SK-N-SH (cell line): ENCODE measurements at regions not wholly inside any gene's neighbourhood (a gene's known extent, or its start where the extent isn't known, plus 50 kb on each side); places are given as distances from the start of the nearest gene placed in this dataset.

Experiments
- CTCF ChIA-PET: fragments of 300-600, 350-600 bp; formaldehyde crosslinking; extraction: SDS; loops from one replicate; lab custom pipeline; 2021; lab: Yijun Ruan, JAX
- POLR2A ChIA-PET: fragments of 350-600 bp; sonication (Branson Sonifier 250); formaldehyde crosslinking; extraction: SDS; loops from one replicate; lab custom pipeline; 2020; ENCODE audit warnings: antibody characterized with exemption, inconsistent platforms; lab: Yijun Ruan, JAX
- DNase-seq: peaks from one replicate; pipeline ENCODE4 v3.0.0; 2012
- H2AFZ ChIP-seq: fragments of 200-600 bp; sonication (generic); 2 replicates; pipeline ENCODE4 v1.8.1; 2016; ENCODE audit warnings: antibody characterized with exemption, mild to moderate bottlenecking, low read depth
- H3F3A ChIP-seq: fragments of 200-600 bp; sonication (generic); replicated peaks from 2 replicates; pipeline ENCODE3; 2016; ENCODE audit warnings: antibody characterized with exemption, mild to moderate bottlenecking; ENCODE audit not compliant: insufficient read depth
- H3K27ac ChIP-seq, 2 experiments: fragments of 200-500 bp in 1 of 2; fragments of 200-600 bp in 1 of 2; sonication (Bioruptor generic) in 1 of 2; sonication (generic), shearing (Covaris generic) in 1 of 2; 2 replicates each; pipeline versions ENCODE4 v1.5.1 to v1.6.1; 2014 to 2016; ENCODE audit warnings: low read depth in 2 of 2, inconsistent platforms in 1 of 2, low read length in 1 of 2, mild to moderate bottlenecking in 1 of 2, mixed read lengths in 1 of 2
- H3K27me3 ChIP-seq: fragments of 200-600 bp; sonication (generic), shearing (Covaris generic); 2 replicates; pipeline ENCODE4 v1.6.1; 2016; ENCODE audit warnings: mixed run types; ENCODE audit not compliant: insufficient read depth
- H3K36me3 ChIP-seq, 2 experiments: fragments of 200-500 bp in 1 of 2; fragments of 200-600 bp in 1 of 2; sonication (Bioruptor generic) in 1 of 2; sonication (generic) in 1 of 2; replicated peaks in 1 of 2; 2 replicates each; pipeline versions ENCODE3 to v1.5.1; 2014 to 2016; ENCODE audit warnings: low read length in 1 of 2, mild to moderate bottlenecking in 1 of 2; ENCODE audit not compliant: insufficient read depth in 2 of 2, control insufficient read depth in 1 of 2
- H3K4me1 ChIP-seq, 2 experiments: fragments of 200-500 bp in 1 of 2; fragments of 200-600 bp in 1 of 2; sonication (Bioruptor generic) in 1 of 2; sonication (generic), shearing (Covaris generic) in 1 of 2; 2 replicates each; pipeline versions ENCODE4 v1.5.1 to v1.6.1; 2014 to 2016; ENCODE audit warnings: low read depth in 1 of 2, low read length in 1 of 2, mixed run types in 1 of 2; ENCODE audit not compliant: insufficient read depth in 2 of 2, control insufficient read depth in 1 of 2
- H3K4me2 ChIP-seq: fragments of 200-600 bp; sonication (generic), shearing (Covaris generic); 2 replicates; pipeline ENCODE4 v1.6.1; 2017; ENCODE audit warnings: mixed run types
- H3K4me3 ChIP-seq, 2 experiments: fragments of 200-500 bp in 1 of 2; fragments of 200-600 bp in 1 of 2; sonication (Bioruptor generic) in 1 of 2; sonication (generic), shearing (Covaris generic) in 1 of 2; 2 replicates each; pipeline versions ENCODE4 v1.5.1 to v1.8.1; 2014 to 2016; ENCODE audit warnings: low read depth in 2 of 2, inconsistent platforms in 1 of 2, low read length in 1 of 2, mild to moderate bottlenecking in 1 of 2, mixed read lengths in 1 of 2, moderate library complexity in 1 of 2
- H3K79me2 ChIP-seq: fragments of 200-600 bp; sonication (generic); 2 replicates; pipeline ENCODE4 v1.8.1; 2017; ENCODE audit warnings: mild to moderate bottlenecking; ENCODE audit not compliant: insufficient read depth
- H3K9ac ChIP-seq: fragments of 200-600 bp; sonication (generic); 2 replicates; pipeline ENCODE4 v1.6.1; 2017; ENCODE audit warnings: mixed run types
- H3K9me2 ChIP-seq: fragments of 200-600 bp; sonication (generic); 2 replicates; pipeline ENCODE4 v1.6.1; 2017; ENCODE audit warnings: mixed run types
- H3K9me3 ChIP-seq: fragments of 200-600 bp; sonication (generic); 2 replicates; pipeline ENCODE4 v1.6.1; 2017; ENCODE audit warnings: mixed run types, mild to moderate bottlenecking, moderate library complexity
- H4K20me1 ChIP-seq: fragments of 200-600 bp; sonication (generic); 2 replicates; pipeline ENCODE4 v1.6.1; 2017; ENCODE audit warnings: mild to moderate bottlenecking, mixed run types; ENCODE audit not compliant: insufficient read depth
- CHD2 ChIP-seq: fragments of 150-350 bp; IDR thresholded peaks from 2 replicates; pipeline ENCODE4 v1.6.1; 2018; ENCODE audit warnings: low read length; ENCODE audit not compliant: partially characterized antibody
- ELF1 ChIP-seq: IDR thresholded peaks from 2 replicates; pipeline ENCODE4 v1.4.0; 2012
- EP300 ChIP-seq, 2 experiments: IDR thresholded peaks; 2 replicates each; pipeline versions ENCODE4 v1.4.0 to v1.6.1; 2012; ENCODE audit warnings: borderline replicate concordance in 1 of 2, low read depth in 1 of 2, low read length in 1 of 2
- EZH2phosphoT487 ChIP-seq: fragments of 200-600 bp; sonication (generic); IDR thresholded peaks from 2 replicates; pipeline ENCODE4 v1.6.1; 2017; ENCODE audit warnings: low read depth, mixed run types, mild to moderate bottlenecking, antibody characterized with exemption, moderate library complexity, borderline replicate concordance
- FOSL2 ChIP-seq: IDR thresholded peaks from 2 replicates; pipeline ENCODE4 v1.4.0; 2012; ENCODE audit warnings: low read depth, mild to moderate bottlenecking, moderate library complexity, borderline replicate concordance
- FOXM1 ChIP-seq: IDR thresholded peaks from 2 replicates; pipeline ENCODE4 v1.4.0; 2012; ENCODE audit warnings: low read depth, mild to moderate bottlenecking
- GABPA ChIP-seq: IDR thresholded peaks from 2 replicates; pipeline ENCODE4 v1.4.0; 2012; ENCODE audit warnings: low read depth, mild to moderate bottlenecking
- GATA2 ChIP-seq: sonication (generic); formaldehyde crosslinking; IDR thresholded peaks from 2 replicates; pipeline ENCODE4 v1.5.0; 2020; ENCODE audit warnings: mild to moderate bottlenecking, missing genetic modification reagents
- JUND ChIP-seq: IDR thresholded peaks from 2 replicates; pipeline ENCODE4 v1.4.0; 2012
- MXI1 ChIP-seq: IDR thresholded peaks from 2 replicates; pipeline ENCODE4 v1.6.1; 2012; ENCODE audit warnings: mild to moderate bottlenecking, low read depth, low read length, improper control_type of control experiment
- RXRA ChIP-seq: IDR thresholded peaks from 2 replicates; pipeline ENCODE4 v1.4.0; 2012; ENCODE audit warnings: low read depth, mild to moderate bottlenecking, borderline replicate concordance
- SMC3 ChIP-seq: IDR thresholded peaks from 2 replicates; pipeline ENCODE4 v1.6.1; 2012; ENCODE audit warnings: low read depth, low read length, improper control_type of control experiment
- TAF1 ChIP-seq: IDR thresholded peaks from 2 replicates; pipeline ENCODE4 v1.6.1; 2012; ENCODE audit warnings: low read depth, mild to moderate bottlenecking, low read length, moderate library complexity, borderline replicate concordance
- WGBS: methylation state at CpG from one replicate; pipeline ENCODE4 v1.1.6; 2017; ENCODE audit warnings: low lambda C conversion rate; 5-methylcytosine and 5-hydroxymethylcytosine counted together
- TF ChIP-seq, protein P1 (sequence below): fragments of 200-600 bp; sonication (generic); IDR thresholded peaks from 2 replicates; pipeline ENCODE4 v1.6.1; 2017; ENCODE audit warnings: antibody characterized with exemption, mild to moderate bottlenecking, moderate library complexity
- TF ChIP-seq, protein P2 (sequence below): fragments of 150-350 bp; IDR thresholded peaks from 2 replicates; pipeline ENCODE4 v1.6.1; 2017; ENCODE audit warnings: antibody characterized with exemption, low read length, low read depth, borderline replicate concordance
- TF ChIP-seq, protein P3 (sequence below): fragments of 150-350 bp; IDR thresholded peaks from 2 replicates; pipeline ENCODE4 v1.6.1; 2016; ENCODE audit warnings: mild to moderate bottlenecking, low read depth, low read length
- TF ChIP-seq, protein P4 (sequence below): IDR thresholded peaks from 2 replicates; pipeline ENCODE4 v1.6.1; 2012; ENCODE audit warnings: mild to moderate bottlenecking, low read depth, low read length, moderate library complexity

DNA sequence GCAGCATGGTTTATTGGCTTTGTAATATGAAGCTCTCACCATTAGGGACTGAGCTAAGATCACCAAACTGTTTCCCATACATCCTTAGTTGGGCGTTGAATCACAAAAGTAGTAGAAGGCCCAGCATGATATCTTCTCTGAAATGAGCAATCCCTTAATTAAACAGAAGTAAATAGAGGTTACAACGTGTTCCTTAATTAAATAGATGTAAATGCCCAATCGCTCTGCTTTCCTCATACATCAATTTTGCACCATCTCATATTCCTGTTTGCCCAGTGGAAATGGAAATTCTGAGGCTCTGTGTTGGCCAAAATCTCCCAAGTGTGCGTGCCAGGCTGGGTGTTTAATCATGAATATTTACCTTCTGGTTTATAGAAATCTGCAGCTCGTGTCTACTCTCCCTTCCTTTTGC lies 107.4 kb upstream of the FOXB1 start:
- WGBS: 3% methylated on average over 5 of the region's 5 CpGs
- no peak for DNase-seq
- H3K27ac ChIP-seq: no peak overlapping the region
- no peak overlapping the region for H3K4me3 ChIP-seq
- H3F3A ChIP-seq: no peaks in the 10 kb centered on the region
- no peak for TF ChIP-seq RXRA
- no peak for TF ChIP-seq GABPA
- TF ChIP-seq, protein P1, sequence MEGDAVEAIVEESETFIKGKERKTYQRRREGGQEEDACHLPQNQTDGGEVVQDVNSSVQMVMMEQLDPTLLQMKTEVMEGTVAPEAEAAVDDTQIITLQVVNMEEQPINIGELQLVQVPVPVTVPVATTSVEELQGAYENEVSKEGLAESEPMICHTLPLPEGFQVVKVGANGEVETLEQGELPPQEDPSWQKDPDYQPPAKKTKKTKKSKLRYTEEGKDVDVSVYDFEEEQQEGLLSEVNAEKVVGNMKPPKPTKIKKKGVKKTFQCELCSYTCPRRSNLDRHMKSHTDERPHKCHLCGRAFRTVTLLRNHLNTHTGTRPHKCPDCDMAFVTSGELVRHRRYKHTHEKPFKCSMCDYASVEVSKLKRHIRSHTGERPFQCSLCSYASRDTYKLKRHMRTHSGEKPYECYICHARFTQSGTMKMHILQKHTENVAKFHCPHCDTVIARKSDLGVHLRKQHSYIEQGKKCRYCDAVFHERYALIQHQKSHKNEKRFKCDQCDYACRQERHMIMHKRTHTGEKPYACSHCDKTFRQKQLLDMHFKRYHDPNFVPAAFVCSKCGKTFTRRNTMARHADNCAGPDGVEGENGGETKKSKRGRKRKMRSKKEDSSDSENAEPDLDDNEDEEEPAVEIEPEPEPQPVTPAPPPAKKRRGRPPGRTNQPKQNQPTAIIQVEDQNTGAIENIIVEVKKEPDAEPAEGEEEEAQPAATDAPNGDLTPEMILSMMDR: no peak
- TF ChIP-seq ELF1: no peak
- no peak for TF ChIP-seq GATA2 (CRISPR knock-in tag)
- TF ChIP-seq FOXM1: no peak
- no peak for TF ChIP-seq SMC3
- no peaks in the 10 kb centered on the region for H3K4me1 ChIP-seq
- no peaks in the 10 kb centered on the region for H3K9me2 ChIP-seq
- H3K36me3 ChIP-seq: no peaks in the 10 kb centered on the region
- no peak overlapping the region for H3K4me2 ChIP-seq
- no peaks in the 10 kb centered on the region for H3K79me2 ChIP-seq
- H4K20me1 ChIP-seq: no peaks in the 10 kb centered on the region
- H3K9me3 ChIP-seq: no peaks in the 10 kb centered on the region
- ChIA-PET POLR2A (no interaction called here), CTCF (interaction anchor here (1.9 kb wide), 1 partner anchor 21 kb away, joined by 5 read pairs; no protein-coding TSS in a partner anchor)
- H3K27me3 ChIP-seq: no peaks in the 10 kb centered on the region
- no peak overlapping the region for H2AFZ ChIP-seq
- H3K9ac ChIP-seq: no peak overlapping the region

DNA sequence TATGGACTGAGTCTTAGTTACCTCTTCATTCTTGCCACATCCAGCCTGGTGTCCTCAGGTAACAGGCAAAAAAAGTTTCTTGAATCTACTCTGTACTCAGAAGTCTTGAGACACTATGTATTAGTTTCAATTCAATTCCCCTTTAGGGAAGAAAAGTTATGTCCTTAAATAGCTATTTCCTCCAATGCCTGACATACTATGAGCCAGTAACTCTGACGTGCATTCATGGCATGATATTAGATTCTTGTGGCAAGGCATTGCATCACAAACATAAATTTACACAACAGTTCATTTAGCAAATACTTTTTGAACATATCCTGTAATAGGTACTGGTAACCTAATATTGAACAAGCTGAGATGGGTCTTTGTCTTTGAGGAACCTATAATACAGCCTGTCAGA lies 109.3 kb upstream of the FOXB1 start:
- Histone ChIP-seq H3K9ac (no peak overlapping the region), H3K79me2 (no peaks in the 10 kb centered on the region), H4K20me1 (no peaks in the 10 kb centered on the region), H3K36me3 (no peaks in the 10 kb centered on the region), H3K9me2 (no peaks in the 10 kb centered on the region), H3F3A (no peaks in the 10 kb centered on the region), H3K4me1 (no peaks in the 10 kb centered on the region), H3K4me2 (no peak overlapping the region), H3K4me3 (no peak overlapping the region), H3K27ac (no peak overlapping the region), H3K27me3 (no peaks in the 10 kb centered on the region), H2AFZ (no peak overlapping the region), H3K9me3 (no peaks in the 10 kb centered on the region)
- no peak for DNase-seq
- CTCF ChIA-PET: no interaction called here
- 5% methylated on average over 1 of the region's 1 CpG for WGBS
- TF ChIP-seq TAF1 (no peak), CHD2 (no peak), FOSL2 (no peak), EZH2phosphoT487 (no peak), JUND (no peak), EP300 (IDR thresholded peaks at IDR 0.05; ENCODE audit: borderline replicate concordance in 1 of 2, low read depth in 1 of 2, low read length in 1 of 2) (no peak), MXI1 (no peak)
- TF ChIP-seq, protein P2, sequence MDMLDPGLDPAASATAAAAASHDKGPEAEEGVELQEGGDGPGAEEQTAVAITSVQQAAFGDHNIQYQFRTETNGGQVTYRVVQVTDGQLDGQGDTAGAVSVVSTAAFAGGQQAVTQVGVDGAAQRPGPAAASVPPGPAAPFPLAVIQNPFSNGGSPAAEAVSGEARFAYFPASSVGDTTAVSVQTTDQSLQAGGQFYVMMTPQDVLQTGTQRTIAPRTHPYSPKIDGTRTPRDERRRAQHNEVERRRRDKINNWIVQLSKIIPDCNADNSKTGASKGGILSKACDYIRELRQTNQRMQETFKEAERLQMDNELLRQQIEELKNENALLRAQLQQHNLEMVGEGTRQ: no peak
- TF ChIP-seq, protein P3, sequence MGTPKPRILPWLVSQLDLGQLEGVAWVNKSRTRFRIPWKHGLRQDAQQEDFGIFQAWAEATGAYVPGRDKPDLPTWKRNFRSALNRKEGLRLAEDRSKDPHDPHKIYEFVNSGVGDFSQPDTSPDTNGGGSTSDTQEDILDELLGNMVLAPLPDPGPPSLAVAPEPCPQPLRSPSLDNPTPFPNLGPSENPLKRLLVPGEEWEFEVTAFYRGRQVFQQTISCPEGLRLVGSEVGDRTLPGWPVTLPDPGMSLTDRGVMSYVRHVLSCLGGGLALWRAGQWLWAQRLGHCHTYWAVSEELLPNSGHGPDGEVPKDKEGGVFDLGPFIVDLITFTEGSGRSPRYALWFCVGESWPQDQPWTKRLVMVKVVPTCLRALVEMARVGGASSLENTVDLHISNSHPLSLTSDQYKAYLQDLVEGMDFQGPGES: no peak
- TF ChIP-seq, protein P4, sequence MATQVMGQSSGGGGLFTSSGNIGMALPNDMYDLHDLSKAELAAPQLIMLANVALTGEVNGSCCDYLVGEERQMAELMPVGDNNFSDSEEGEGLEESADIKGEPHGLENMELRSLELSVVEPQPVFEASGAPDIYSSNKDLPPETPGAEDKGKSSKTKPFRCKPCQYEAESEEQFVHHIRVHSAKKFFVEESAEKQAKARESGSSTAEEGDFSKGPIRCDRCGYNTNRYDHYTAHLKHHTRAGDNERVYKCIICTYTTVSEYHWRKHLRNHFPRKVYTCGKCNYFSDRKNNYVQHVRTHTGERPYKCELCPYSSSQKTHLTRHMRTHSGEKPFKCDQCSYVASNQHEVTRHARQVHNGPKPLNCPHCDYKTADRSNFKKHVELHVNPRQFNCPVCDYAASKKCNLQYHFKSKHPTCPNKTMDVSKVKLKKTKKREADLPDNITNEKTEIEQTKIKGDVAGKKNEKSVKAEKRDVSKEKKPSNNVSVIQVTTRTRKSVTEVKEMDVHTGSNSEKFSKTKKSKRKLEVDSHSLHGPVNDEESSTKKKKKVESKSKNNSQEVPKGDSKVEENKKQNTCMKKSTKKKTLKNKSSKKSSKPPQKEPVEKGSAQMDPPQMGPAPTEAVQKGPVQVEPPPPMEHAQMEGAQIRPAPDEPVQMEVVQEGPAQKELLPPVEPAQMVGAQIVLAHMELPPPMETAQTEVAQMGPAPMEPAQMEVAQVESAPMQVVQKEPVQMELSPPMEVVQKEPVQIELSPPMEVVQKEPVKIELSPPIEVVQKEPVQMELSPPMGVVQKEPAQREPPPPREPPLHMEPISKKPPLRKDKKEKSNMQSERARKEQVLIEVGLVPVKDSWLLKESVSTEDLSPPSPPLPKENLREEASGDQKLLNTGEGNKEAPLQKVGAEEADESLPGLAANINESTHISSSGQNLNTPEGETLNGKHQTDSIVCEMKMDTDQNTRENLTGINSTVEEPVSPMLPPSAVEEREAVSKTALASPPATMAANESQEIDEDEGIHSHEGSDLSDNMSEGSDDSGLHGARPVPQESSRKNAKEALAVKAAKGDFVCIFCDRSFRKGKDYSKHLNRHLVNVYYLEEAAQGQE: no peak
- POLR2A ChIA-PET: no interaction called here
